22Rv1 (cell line): ENCODE measurements at regions not wholly inside any gene's neighbourhood (a gene's known extent, or its start where the extent isn't known, plus 50 kb on each side); places are given as distances from the start of the nearest gene placed in this dataset.

Source experiments
- H3K27ac ChIP-seq: fragments of 450-650 bp; 2 replicates; pipeline ENCODE4 v1.5.1; 2017
- CTCF ChIP-seq: fragments of 450-650 bp; IDR thresholded peaks from 2 replicates; pipeline ENCODE4 v1.5.1; 2017; ENCODE audit warnings: mild to moderate bottlenecking
- ZFX ChIP-seq: fragments of 450-650 bp; IDR thresholded peaks from 2 replicates; pipeline ENCODE4 v1.6.1; 2017; ENCODE audit warnings: antibody characterized with exemption, borderline replicate concordance

GRCh38 chr15:94154255-94154654 lies 77.1 kb upstream of the MCTP2 start:
- TF ChIP-seq ZFX (no peak), CTCF (0 out of 2 replicates have a peak, but pooled peaks have one; percentile 12)

GRCh38 chr15:94145046-94145445 lies 86.3 kb upstream of the MCTP2 start:
- H3K27ac ChIP-seq, result no peak overlapping the region
- TF ChIP-seq ZFX (no peak), CTCF (no peak)

More at GRCh38 chr15:94154255-94154654, 77.1 kb upstream of the MCTP2 start:
- H3K27ac ChIP-seq, result no peak overlapping the region

- no peak overlapping the region for H3K27ac ChIP-seq
- TF ChIP-seq ZFX, result no peak
- TF ChIP-seq CTCF, result no peak
Measured at GRCh38 chr15:94141802-94142201, 89.6 kb upstream of the MCTP2 start.

- no peak for TF ChIP-seq CTCF
- no peak for TF ChIP-seq ZFX
- H3K27ac ChIP-seq, result no peak overlapping the region
Measured at GRCh38 chr15:94135486-94136147, 95.7 kb upstream of the MCTP2 start.

GRCh38 chr15:94131875-94132274 lies 99.5 kb upstream of the MCTP2 start:
- H3K27ac ChIP-seq, result no peak overlapping the region
- TF ChIP-seq CTCF, result peak; percentile 27
- TF ChIP-seq ZFX, result no peak

GRCh38 chr15:94130504-94130903 lies 100.9 kb upstream of the MCTP2 start:
- no peak for TF ChIP-seq ZFX
- TF ChIP-seq CTCF, result no peak
- no peak overlapping the region for H3K27ac ChIP-seq

GRCh38 chr15:94127006-94127405 lies 104.4 kb upstream of the MCTP2 start:
- H3K27ac ChIP-seq, result no peak overlapping the region
- TF ChIP-seq CTCF, result no peak
- TF ChIP-seq ZFX, result no peak
